Frontal cortex (tissue), 3 donors: ENCODE measurements at regions not wholly inside any gene's neighbourhood (a gene's known extent, or its start where the extent isn't known, plus 50 kb on each side); places are given as distances from the start of the nearest gene placed in this dataset.
"Not testable (repeated sequence)": the region's sequence is repeated elsewhere in the genome, so short reads cannot be mapped to it uniquely, and the experiment has no call there.

Source experiments
- DNase-seq, 2 donors: peaks; one replicate each; pipeline ENCODE4 v3.0.0; 2012; ENCODE audit warnings: low spot score in 2 of 2
- FAIRE-seq: peaks from 2 replicates; lab custom pipeline; 2012; peaks lifted over from hg19 to GRCh38; lab: Jason Lieb, UNC
- donor health status: control.
- donor health status: control.
- donor health status: control.

GRCh38 chr2:137873536-137874244 is 90.6 kb upstream of the HNMT start:
- DNase-seq = no peak
- no peak for FAIRE-seq

GRCh38 chr2:137879121-137879520 is 85.2 kb upstream of the HNMT start:
- FAIRE-seq = no peak

GRCh38 chr2:137881711-137882110 is 82.6 kb upstream of the HNMT start:
- FAIRE-seq = no peak
- DNase-seq = no peak

More at GRCh38 chr2:137879121-137879520, 85.2 kb upstream of the HNMT start:
- no peak for DNase-seq

- no peak for FAIRE-seq
- no peak for DNase-seq
These were observed 78.0 kb upstream of the HNMT start for GRCh38 chr2:137886083-137886831.

- FAIRE-seq = no peak
These were observed 75.4 kb upstream of the HNMT start for GRCh38 chr2:137888845-137889244.

GRCh38 chr2:137892739-137893138 is 71.5 kb upstream of the HNMT start:
- no peak for DNase-seq
- no peak for FAIRE-seq

More at GRCh38 chr2:137888845-137889244, 75.4 kb upstream of the HNMT start:
- DNase-seq = no peak

- no peak for DNase-seq
- FAIRE-seq = no peak
These were observed 71.1 kb upstream of the HNMT start for GRCh38 chr2:137893145-137893544.

- no peak for DNase-seq
- FAIRE-seq = no peak
These were observed 67.8 kb upstream of the HNMT start for GRCh38 chr2:137896467-137896866.

- DNase-seq = no peak
- no peak for FAIRE-seq
These were observed 67.2 kb upstream of the HNMT start for GRCh38 chr2:137897082-137897481.

GRCh38 chr2:137900421-137901141 is 63.7 kb upstream of the HNMT start:
- FAIRE-seq (no peak), DNase-seq (no peak)

- FAIRE-seq (peak; percentile 97), DNase-seq (peak in 1 of 2 donors; percentile 3)
These were observed 53.6 kb upstream of the HNMT start for GRCh38 chr2:137910641-137911040.

GRCh38 chr2:137912371-137912770 is 51.9 kb upstream of the HNMT start:
- no peak for FAIRE-seq
- DNase-seq = no peak

- DNase-seq (no peak), FAIRE-seq (no peak)
These were observed 51.1 kb upstream of the HNMT start for GRCh38 chr2:137913169-137913568.

GRCh38 chr2:137913648-137914047 is 50.6 kb upstream of the HNMT start:
- FAIRE-seq, DNase-seq: not testable (repeated sequence)
